ENCODE measurements at regions not wholly inside any gene's neighbourhood (a gene's known extent, or its start where the extent isn't known, plus 50 kb on each side); places are given as distances from the start of the nearest gene placed in this dataset.

DNA sequence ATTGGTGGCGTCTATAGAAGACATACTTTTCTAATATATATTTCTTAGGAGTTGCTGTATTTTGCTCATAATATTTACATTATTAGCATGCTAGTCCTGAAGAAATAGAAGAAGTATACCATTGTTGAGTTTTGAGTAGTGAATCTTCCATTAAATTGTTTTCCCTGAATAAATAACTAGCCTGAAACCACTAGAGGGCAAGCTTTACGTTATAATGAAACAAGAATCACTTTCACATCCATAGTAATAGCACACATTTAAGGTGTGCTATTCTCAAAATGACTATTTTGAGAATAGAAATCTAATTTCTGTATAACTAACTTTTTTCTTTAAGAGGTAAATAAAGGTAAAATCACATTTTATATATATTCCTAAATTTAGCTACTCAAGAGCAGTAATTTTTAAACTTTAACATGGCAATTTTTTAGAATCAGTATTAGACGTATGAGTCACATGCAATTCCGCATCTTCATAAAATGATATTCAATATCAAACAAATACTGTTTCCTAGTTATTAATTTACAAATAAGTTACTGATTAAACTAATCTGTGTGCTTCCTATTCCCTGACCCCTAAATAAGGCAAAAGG is 213.2 kb upstream of the MANEA start:
- peak; percentile 0 for DNase-seq

DNA sequence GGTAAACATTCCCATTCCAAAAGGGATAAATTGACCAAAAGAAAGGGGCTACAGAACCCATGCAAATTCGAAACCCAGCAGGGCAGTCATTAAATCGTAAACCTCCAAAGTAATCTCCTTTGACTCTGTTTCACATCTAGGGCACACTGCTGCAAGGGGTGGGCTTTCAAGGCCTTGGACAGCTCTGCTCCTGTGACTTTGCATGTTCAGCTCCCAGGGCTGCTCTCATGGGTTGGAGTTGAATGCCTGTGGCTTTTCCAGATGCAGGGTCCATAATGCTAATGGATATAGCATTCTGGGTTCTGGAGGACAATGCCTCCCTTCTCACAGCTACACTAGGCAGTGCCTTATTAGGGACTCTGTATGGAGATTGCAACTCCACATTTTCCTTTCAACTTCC is 211.9 kb upstream of the MANEA start:
- no peak for DNase-seq

DNA sequence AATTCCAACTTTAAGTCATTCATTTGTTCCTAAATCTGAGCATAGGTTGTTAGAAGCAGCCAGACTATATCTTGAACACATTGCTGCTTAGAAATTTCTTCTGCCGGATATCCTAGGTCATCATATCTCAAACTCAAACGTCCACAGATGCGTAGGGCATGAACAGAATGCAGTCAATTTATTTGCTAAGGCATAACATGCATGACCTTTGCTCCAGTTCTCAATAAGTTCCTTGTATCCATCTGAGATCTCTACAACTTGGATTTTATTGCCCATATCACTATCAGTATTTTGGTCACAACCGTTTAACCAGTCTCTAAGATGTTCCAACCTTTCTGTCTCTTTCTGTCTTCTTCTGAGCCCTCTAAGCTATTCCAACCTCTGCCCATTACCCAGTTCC is 210.9 kb upstream of the MANEA start:
- no peak for DNase-seq

DNA sequence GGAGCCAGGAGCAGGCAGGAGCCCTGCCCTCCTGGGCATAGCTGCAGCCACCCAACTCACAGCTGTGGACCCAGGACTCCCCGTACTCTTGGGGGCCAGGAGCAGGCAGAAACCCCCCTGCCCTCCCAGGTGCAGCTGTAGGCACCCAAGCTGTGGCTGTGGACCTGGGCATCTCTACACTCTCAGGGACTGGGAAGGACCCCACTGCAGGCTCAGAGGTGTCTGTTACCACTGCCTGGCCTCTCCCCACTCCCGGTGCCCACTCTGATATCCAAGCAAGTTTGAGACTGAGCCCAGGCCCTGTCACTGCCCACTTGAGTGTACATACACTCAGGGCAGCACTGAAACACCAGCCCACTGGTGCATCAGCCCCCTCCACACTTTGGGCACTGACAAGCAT is 193.5 kb upstream of the MANEA start:
- DNase-seq = no peak

DNA sequence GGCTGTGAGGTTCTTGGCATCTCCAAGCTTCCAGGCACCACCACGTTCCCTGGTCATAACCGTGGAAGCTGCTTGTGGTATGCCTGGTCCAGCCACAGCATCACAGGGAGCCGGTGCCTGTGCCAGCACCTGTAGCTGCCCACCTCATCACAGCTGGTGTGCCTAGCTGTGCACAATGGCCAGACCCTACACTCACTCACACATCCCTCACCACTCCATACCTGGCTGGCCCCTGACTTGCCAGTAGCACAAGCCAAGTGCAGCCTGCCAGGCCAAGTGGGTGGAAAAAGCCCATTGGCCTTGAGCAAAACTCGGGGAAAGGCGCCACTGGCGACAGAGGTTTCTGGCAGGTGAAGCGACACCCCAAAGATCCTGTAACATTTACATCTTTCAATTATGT is 192.3 kb upstream of the MANEA start:
- no peak for DNase-seq

DNA sequence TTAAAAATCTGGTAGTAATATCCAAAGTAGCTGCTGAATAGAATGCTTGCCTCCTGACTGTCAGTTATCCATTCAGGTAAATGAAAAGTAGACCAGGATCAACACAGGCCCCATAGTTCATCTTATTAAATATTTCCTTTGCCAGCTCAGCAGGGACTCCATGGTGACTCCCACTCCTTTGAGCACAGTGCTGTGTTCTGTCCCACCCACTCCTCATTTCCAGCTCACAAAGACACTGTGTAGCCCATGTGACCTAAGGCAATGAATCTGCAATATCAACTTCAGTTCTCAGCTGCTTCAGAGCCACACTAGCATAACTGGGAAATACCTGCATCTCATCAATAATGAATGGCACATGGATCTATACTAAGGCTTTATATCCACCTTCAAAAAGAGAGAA is 189.5 kb upstream of the MANEA start:
- DNase-seq = no peak

DNA sequence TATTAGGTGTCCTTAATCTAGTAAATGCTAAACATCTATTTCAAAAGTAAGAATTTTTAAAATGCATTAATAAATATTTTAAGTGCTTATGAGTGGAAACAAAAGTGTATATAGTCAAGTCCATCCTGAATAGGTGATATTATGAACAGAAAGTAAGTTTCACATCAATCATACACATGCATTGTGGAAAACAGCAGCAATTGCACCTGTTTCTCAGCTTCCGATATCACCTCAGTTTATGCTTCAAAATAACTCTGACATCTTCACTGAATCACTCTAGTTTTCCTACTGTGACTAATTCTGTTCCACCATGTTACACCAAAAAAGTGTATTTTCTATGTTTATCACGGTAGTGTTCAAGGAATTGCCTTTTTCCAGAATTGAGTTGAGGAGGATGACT is 172.6 kb upstream of the MANEA start:
- DNase-seq = no peak

DNA sequence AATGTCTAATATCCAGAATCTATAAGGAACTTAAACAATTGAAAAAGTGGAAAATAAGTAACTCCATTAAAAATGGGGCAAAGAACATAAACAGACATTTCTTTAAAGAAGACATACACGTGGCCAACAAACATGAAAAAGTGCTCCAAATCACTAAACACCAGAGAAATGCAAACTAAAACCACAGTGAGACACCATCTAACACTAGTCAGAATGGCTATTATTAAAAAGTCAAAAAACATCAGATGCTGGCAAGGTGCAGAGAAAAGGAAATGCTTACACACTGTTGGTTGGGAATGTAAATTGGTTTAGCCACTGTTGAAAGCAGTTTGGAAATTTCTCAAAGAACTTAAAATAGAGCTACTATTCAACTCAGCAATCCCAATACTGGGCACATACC is 169.2 kb upstream of the MANEA start:
- no peak for DNase-seq

DNA sequence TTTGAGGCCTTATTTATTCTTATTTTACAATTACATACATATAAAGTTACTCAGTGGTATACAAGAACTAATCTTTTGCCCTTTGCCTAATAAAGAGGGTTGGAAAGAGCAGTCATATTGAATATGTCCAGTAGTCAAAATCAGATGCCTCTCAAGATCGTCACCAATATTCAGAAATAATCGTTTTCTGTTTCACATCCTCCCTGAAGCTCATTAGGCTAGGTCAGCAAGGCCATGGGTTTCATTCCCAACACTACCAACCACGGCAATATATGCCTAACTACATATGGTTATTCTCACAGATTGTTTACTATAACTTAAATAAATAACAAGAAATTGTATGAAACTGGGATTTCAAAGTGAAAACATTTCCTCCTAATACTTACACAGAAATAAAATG is 167.2 kb upstream of the MANEA start:
- no peak for DNase-seq

DNA sequence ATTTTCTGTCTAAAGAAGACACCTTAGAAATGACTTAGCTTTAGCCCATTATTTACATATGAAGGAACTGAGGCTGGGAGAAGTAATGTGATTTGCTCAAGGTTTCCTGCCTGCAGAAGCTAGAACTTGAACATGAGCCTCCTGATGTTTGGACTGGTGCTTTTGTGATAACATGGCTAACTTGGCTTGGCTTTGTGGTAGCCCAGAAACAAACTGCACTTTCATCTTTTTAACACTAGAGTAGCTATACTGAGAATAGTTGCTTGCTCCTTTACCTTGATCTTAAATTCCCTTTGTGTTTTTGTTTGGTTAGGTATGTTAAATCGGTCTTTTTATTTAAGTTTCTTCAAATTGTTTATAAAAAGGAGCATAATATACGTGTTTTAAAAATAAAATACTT is 163.5 kb upstream of the MANEA start:
- DNase-seq = no peak

DNA sequence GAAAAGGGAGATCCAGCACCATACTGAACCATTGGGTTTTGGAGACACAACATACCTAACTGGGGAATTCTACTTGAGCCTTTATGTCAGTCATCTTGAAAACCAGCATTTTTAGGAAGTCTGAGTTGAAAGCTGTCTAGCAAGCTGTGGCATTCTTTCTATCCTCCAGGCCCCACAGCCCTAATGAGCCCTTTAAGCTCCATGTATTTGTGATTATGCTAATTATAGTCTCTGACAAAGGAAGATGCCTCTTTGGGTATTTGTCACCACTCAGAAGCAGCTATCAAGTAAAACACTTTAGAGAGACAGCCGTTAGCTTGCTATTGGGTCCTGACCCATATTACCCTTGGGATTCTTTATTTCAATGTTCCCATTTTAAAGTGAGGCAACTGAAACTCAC is 159.5 kb upstream of the MANEA start:
- DNase-seq = no peak

DNA sequence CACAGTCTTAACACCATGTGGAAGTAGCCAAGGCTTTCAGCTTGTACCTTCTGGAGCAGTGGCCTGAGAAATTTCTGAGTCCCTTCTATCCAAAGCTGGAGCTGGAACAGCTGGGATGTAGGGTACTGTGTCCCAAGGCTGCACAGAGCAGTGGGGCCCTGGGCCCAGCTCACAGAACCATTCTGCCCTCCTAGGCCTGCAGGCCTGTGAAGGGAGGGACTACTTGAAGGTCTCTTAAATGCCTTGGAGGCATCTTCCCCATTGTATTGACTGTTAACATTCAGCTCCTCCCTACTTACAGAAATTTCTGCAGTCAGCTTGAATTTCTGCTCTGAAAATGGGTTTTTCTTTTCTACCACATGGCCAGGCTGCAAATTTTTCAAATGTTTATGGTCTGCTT is 156.5 kb upstream of the MANEA start:
- DNase-seq = no peak

DNA sequence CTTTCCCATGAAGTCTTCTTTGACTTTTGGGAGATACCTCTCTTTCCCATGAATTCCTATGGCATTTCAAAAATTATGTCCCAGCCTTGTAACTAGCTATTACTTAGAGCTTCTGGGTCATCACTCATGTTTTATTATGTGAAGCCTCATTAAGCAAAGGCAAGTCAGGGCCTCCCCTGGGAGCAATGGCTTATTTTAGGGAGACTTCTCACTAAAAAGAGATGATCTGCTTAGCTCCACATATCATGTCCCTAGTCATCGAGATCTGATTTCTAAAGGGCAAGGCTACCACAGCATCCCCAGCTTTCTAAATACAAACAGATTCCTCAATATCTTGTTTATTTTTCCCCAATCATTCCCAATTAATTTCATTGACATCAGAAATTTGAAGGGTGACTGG is 154.0 kb upstream of the MANEA start:
- no peak for DNase-seq

DNA sequence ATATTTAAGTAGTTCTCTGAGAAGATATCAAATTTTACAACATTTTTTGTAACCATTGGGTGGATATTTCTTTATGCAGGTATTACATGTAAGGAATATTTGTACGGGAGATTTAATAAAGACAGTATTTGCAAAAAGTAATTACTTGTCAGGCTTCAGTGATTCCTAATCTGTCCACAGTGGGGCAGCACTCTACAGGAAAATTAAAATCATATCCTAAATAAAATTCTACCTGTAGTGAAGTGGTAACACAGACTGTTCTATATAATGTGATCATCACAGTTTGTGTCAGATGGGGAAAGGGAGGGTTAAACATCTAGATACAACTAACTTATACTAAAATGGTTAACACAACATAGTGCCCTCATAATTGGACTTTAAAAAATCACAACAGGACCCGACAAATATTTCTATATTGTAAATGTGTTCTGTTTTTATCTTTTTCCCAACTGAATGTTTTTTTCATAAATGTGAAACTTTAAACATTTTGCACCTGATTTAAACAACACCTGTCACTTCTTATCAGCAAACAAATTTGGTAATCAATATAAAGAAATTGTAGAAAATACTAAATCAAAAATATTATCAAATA is 145.6 kb upstream of the MANEA start:
- peak; percentile 13 for DNase-seq

DNA sequence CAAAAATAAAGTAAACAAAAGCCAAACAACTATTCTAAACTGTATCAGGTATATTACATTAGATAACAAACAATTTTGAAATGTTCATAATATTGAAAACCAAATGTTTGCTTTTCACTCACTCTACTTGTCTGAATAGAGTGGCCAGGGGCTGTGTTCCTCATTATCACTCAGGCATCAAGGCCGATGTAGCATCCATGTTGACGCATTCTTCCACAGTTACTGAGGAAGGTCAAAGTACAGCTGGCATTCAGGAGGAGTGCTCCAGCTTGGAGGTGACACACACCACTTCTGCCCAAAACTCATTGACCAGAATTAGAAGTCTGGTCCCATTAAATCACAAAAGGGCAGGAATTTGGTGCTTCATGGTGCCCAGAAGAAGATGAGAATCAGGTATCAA is 137.6 kb upstream of the MANEA start:
- no peak for DNase-seq

DNA sequence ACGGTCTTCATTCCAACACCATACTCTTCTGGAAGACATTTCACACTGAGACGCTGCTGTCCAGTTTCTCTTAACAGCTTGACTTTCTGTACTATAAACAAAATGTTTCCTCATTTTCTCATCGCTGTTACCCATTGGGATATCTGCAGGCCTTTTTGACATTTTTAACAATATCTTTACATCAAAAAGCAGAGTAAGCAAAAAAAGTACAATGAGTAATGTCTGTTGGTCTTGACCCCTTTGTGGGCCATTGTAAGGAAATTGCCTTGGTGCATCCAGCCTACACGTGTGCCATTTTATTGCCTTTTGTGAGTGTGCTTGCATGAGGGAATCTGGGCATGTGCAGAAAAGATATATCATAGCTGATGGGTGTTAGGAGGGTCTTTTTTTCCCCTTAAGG is 129.1 kb upstream of the MANEA start:
- no peak for DNase-seq

DNA sequence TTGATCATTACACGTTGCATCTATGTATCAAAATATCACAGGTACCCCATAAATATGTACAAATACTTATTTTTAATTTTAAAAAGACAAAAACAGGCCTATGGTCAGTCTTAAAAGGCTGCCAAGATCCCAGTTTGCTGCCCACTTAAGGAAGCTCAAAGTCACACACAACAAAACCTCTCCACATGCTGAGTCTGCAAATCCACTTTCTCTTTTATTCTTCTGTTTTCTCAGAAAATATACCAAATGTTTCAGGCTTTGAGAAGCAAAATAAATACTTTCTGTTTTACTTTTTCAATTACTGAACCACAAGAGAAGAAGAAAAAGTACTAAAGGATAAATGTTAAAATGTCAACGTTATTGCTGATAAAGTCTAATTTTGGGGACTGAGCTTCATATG is 107.8 kb upstream of the MANEA start:
- DNase-seq = no peak

DNA sequence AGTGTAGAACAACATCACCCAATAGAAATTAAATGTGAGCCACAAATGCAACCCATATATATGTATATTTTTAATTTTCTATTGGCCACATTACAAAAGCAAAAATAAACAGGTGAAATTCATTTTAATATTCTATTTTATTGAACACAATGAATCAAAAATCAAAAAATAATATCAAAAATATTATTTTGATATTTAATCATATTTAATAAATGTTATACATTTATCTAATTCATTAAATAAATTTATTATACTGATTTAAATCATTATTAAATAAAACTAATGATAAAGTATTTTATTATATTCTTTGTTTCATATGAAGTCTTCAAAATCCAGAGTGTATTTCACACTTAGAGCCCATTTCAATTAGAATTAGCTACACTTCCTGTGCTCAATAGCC is 98.4 kb upstream of the MANEA start:
- DNase-seq = no peak

DNA sequence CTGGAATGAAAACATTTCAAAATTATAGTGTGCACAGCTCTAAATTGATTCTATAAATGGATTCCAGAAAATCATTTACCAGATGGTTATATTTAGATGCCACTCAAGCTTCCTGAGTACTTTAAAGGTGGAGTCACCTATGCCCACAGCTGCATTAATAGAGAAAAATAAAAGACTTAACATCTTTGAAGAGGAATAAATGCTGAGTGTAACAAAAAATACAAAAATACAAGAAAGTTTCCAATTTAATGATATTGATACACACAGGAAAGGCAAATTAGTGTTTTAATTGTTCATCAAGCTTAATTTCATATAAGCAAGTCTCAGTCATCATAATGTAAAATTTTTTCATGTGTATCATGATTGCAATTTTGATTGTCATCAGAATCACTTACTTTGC is 89.5 kb upstream of the MANEA start:
- DNase-seq = no peak

DNA sequence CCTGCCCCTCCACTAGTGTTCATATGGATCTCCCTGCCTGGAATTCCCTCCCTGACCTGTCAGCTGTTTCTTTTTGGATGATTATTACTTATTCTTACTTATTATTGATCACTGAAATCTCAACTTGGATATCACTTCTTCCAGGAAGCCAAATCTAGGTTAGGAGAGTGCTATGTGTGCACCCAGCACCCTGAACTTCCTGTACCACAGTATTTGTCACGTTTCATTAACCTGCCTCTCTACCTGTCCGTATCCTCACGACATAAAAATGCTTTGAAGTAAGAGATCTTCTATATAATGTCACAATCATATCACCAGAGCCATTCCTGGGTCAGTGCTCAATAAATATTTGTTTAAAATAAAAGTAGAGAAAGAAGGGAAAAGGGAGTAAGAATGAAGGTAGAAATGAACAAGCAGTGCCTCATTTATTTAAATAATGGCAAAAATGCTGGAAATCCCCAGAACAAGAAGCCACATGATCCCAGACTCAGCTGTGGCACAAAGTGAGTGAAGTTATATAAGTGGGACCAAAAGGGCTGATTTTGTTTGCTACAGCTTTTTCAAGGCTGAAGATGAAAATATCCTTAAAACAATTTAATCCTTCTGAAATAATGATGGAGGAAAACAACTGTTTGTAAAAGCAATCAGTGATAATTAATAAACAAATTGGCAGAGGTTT is 88.0 kb upstream of the MANEA start:
- DNase-seq = no peak

DNA sequence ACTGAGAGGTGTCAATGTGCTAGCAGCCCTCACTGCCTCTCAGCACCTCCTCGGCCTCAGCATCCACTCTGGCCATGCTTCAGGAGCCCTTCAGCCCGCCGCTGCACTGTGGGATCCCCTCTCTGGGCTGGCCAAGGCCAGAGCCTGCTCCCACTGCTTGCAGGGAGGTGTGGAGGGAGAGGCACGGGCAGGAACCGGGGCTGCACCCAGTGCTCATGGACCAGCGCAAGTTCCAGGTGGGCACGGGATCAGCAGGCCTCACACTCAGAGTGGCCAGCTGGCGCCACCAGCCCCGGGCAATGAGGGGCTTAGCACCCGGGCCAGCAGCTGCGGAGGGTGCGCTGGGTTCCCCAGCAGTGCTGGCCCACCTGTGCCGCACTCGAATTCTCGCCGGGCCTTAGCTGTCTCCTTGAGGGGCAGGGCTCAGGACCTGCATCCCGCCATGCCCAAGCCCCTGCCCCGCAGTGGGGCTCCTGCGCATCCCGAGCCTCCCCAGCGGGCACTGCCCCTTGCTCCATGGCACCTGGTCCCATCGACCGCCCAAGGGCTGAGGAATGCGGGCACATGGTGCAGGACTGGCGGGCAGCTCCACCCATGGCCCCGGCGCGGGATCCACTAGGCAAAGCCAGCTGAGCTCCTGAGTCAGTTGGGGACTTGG is 80.4 kb upstream of the MANEA start:
- no peak for DNase-seq

DNA sequence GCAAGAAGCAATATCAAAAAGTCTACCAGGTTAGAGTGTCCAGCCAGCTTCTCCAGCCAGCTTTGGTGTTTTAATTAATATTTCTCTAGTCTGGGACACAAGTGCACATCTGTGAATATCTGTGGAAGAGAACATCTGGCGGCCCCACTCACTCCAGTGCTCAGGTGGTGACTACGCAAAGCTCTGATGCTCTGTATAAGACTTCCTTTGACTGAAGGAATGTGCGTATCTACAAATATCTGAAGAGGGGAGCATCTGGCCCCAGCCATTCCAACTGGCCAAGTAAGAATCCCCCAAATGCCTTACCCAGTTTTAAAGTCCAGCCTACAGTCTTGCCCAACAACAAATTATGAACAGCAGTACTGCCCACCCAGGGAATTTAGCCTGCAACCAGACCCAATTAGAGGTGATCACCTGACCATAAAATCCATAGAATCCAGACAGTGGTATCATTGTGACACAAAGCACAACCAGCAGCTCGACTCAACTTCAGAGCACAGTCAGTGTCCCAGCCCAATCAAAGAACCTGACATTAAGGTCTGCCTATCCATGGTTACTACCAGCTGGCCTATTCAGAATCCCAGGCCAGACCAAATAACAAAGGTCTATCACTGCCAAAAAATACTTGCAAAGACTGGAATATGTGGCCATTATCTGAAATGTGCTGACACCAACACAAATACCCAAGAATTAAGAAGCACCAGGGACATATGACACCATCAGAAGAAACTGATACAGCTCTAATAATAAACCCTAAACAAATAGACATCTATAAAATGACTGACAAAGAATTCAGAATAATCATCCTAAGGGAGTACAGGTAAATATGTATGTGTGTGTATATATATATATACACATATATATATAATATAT is 76.1 kb upstream of the MANEA start:
- no peak for DNase-seq

DNA sequence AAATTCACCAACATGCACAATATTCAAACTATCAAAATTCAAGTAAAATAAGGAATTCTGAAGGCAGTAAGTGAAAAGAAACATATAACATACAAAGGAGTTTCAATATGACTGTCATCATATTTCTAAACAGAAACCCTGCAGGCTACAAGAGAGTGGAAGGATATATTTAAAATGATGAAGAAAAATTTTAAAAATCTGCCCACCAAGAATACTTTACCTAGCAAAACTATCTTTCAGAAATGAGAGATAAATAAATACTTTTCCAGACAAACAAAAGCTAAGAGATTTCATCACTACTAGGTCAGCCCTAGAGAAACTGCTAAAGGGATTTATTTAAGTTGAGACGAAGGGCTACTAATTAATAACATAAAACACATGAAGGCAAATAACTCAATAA is 73.8 kb upstream of the MANEA start:
- DNase-seq = no peak

Measured in fibroblast of skin of scalp (primary cell).